ENCODE measurements at regions not wholly inside any gene's neighbourhood (a gene's known extent, or its start where the extent isn't known, plus 50 kb on each side); places are given as distances from the start of the nearest gene placed in this dataset.

- Histone ChIP-seq H3K9me3 (peaks cover 1% of the 10 kb centered on the region; the same call in 1 of the 3 replicates), H3K4me3 (no peak overlapping the region), H3K27ac (no peak overlapping the region), H3K4me2 (no peak overlapping the region), H3K4me1 (no peaks in the 10 kb centered on the region)
- ATAC-seq (no peak), DNase-seq (ENCODE audit: low read depth in 1 of 2, low spot score in 1 of 2) (no peak), FAIRE-seq (no peak)
- ChIA-PET CTCF (no interaction called here), POLR2A (interaction anchor here (0.7 kb wide), 1 partner anchor 239 kb away, joined by 3 read pairs; no protein-coding TSS in a partner anchor)
- TF ChIP-seq REST (IDR thresholded peaks at IDR 0.05) (no peak), MAFK (IDR thresholded peaks at IDR 0.05; ENCODE audit: partially characterized antibody) (no peak), CEBPB (IDR thresholded peaks at IDR 0.05) (no peak), CBX8 (IDR thresholded peaks at IDR 0.05) (no peak), EHMT2 (IDR thresholded peaks at IDR 0.05; ENCODE audit: low read depth) (no peak), HEYL (CRISPR knock-in tag; IDR thresholded peaks at IDR 0.05) (no peak), CBX2 (IDR thresholded peaks at IDR 0.05; ENCODE audit: borderline replicate concordance, low read depth) (no peak)
- 21% methylated on average over 7 of the region's 7 CpGs for WGBS (ENCODE audit: missing lambda C conversion rate)
Observed at GRCh38 chr5:10046676-10047075, 203.0 kb downstream of the ATPSCKMT start.

- Histone ChIP-seq H3K4me2 (no peak overlapping the region), H3K4me3 (no peak overlapping the region), H3K9me3 (no peaks in the 10 kb centered on the region), H3K4me1 (no peaks in the 10 kb centered on the region), H3K27ac (no peak overlapping the region)
- POLR2A ChIA-PET, result no interaction called here
- FAIRE-seq, result no peak
- 36% methylated on average over 6 of the region's 6 CpGs for WGBS (ENCODE audit: missing lambda C conversion rate)
- no peak for ATAC-seq
- DNase-seq (ENCODE audit: low read depth in 1 of 2, low spot score in 1 of 2), result no peak
- TF ChIP-seq HOXB13 (CRISPR knock-in tag; IDR thresholded peaks at IDR 0.05; ENCODE audit: low read depth) (no peak), POLR2AphosphoS2 (conservative IDR thresholded peaks at IDR 0.05; ENCODE audit: low read length) (no peak), CHD4 (IDR thresholded peaks at IDR 0.05; ENCODE audit: borderline replicate concordance) (no peak), SMC3 (IDR thresholded peaks at IDR 0.05) (no peak), SREBF2 (IDR thresholded peaks at IDR 0.05) (no peak)
- CTCF ChIA-PET, result no interaction called here
Observed at GRCh38 chr5:10045376-10045775, 204.3 kb downstream of the ATPSCKMT start.

GRCh38 chr5:10036136-10036815 is 213.4 kb downstream of the ATPSCKMT start:
- no peak overlapping the region for H3K27ac ChIP-seq
- ChIA-PET CTCF (no interaction called here), POLR2A (no interaction called here)
- no peaks in the 10 kb centered on the region for H3K4me1 ChIP-seq
- FAIRE-seq, result no peak
- H3K9me3 ChIP-seq, result no peaks in the 10 kb centered on the region
- DNase-seq (ENCODE audit: low read depth in 1 of 2, low spot score in 1 of 2), result no peak
- no peak for ATAC-seq
- H3K4me3 ChIP-seq, result no peak overlapping the region
- no peak overlapping the region for H3K4me2 ChIP-seq
- 4% methylated on average over 3 of the region's 3 CpGs for WGBS (ENCODE audit: missing lambda C conversion rate)
- TF ChIP-seq KDM5A (IDR thresholded peaks at IDR 0.05) (no peak), HMGXB4 (CRISPR knock-in tag; IDR thresholded peaks at IDR 0.05; ENCODE audit: borderline replicate concordance) (no peak), FOSL2 (IDR thresholded peaks at IDR 0.05) (no peak), FOSL2 (CRISPR knock-in tag; IDR thresholded peaks at IDR 0.05) (no peak), MYC (IDR thresholded peaks at IDR 0.05; ENCODE audit: borderline replicate concordance, low read length) (no peak), NR3C1 (IDR thresholded peaks at IDR 0.05) (no peak), PHF8 (IDR thresholded peaks at IDR 0.05; ENCODE audit: borderline replicate concordance, low read depth) (no peak), ZSCAN20 (CRISPR knock-in tag; IDR thresholded peaks at IDR 0.05) (no peak), RARB (CRISPR knock-in tag; IDR thresholded peaks at IDR 0.05) (no peak), HOXB5 (CRISPR knock-in tag; IDR thresholded peaks at IDR 0.05) (no peak), ZC3H11A (IDR thresholded peaks at IDR 0.05) (no peak), BCL3 (IDR thresholded peaks at IDR 0.05) (no peak), NFE2L2 (conservative IDR thresholded peaks at IDR 0.05; ENCODE audit: low read length) (no peak), REST (IDR thresholded peaks at IDR 0.05) (no peak)
